ENCODE measurements at regions not wholly inside any gene's neighbourhood (a gene's known extent, or its start where the extent isn't known, plus 50 kb on each side); places are given as distances from the start of the nearest gene placed in this dataset.

DNA sequence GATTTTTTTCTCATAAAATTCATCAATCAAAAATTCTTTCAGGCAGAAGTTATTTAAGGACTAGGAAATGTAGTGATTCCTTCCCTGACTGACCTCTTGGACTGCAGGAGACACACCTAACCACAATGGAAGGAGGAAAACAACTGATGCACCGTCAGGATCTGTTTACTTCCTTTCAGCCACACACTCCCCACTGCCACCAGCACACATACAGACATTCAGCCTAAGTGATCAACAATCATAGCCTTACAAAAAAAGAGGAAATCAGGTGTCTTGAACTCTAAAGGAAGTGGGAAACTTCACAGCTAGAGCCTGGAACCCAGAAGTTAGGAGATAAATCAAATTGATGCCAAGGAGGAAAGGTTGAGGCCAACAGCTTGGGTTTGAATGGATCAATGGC, 213.5 kb upstream of the ACVR2A start:
- peaks cover 3% of the 10 kb centered on the region; the same call in 1 of the 2 replicates for H3K4me1 ChIP-seq (replicated peaks; ENCODE audit: insufficient read depth)
- ChIA-PET CTCF (no interaction called here), POLR2A (ENCODE audit: unreplicated experiment) (no interaction called here)
- intact Hi-C loops (cut with micrococcal nuclease; ENCODE audit: unreplicated experiment), result no loop called here
- BruUV-seq (replicated peaks), result no TSS peak
- no peak overlapping the region for H3K4me3 ChIP-seq
- H3K4me2 ChIP-seq, result no peak overlapping the region
- H3K27ac ChIP-seq, result no peak overlapping the region
- no peaks in the 10 kb centered on the region for H3K36me3 ChIP-seq (ENCODE audit: low read depth)
- no peaks in the 10 kb centered on the region for H3K9me3 ChIP-seq (ENCODE audit: insufficient read depth, low read depth)
- H3K9me2 ChIP-seq (ENCODE audit: insufficient read depth), result no peaks in the 10 kb centered on the region
- no peaks in the 10 kb centered on the region for H4K20me1 ChIP-seq (ENCODE audit: insufficient read depth)
- no peak for DNase-seq
- H2AFZ ChIP-seq, result no peak overlapping the region
- H3K79me2 ChIP-seq (ENCODE audit: low read depth), result no peaks in the 10 kb centered on the region
- H3F3A ChIP-seq (ENCODE audit: insufficient read depth, low read depth), result no peaks in the 10 kb centered on the region
- no peak for TF ChIP-seq EZH2 (IDR thresholded peaks at IDR 0.05; ENCODE audit: low read depth)
- TF ChIP-seq, protein P1, sequence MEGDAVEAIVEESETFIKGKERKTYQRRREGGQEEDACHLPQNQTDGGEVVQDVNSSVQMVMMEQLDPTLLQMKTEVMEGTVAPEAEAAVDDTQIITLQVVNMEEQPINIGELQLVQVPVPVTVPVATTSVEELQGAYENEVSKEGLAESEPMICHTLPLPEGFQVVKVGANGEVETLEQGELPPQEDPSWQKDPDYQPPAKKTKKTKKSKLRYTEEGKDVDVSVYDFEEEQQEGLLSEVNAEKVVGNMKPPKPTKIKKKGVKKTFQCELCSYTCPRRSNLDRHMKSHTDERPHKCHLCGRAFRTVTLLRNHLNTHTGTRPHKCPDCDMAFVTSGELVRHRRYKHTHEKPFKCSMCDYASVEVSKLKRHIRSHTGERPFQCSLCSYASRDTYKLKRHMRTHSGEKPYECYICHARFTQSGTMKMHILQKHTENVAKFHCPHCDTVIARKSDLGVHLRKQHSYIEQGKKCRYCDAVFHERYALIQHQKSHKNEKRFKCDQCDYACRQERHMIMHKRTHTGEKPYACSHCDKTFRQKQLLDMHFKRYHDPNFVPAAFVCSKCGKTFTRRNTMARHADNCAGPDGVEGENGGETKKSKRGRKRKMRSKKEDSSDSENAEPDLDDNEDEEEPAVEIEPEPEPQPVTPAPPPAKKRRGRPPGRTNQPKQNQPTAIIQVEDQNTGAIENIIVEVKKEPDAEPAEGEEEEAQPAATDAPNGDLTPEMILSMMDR (conservative IDR thresholded peaks at IDR 0.05), result no peak
- H3K27me3 ChIP-seq (ENCODE audit: insufficient read depth, low read depth), result no peaks in the 10 kb centered on the region

DNA sequence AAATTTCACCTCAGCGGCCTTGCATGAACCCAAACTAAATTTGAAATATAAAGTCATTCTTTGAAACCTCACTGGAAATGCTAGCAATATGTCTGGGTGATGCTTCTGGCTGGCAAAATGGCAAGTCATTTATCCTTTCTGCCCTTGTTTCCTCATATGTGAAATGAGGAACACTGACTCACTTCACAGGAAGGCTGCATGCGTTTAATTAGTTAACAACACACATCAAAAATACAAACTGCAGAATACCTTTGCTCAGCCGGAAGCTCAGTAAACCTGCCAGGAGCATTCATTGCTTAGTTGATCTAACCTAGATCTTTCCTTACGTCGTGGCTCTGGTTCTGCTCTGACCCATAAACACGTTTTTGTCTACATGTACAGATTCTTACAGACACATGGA, 214.2 kb upstream of the ACVR2A start:
- ChIA-PET CTCF (no interaction called here), POLR2A (ENCODE audit: unreplicated experiment) (no interaction called here)
- H3K36me3 ChIP-seq (ENCODE audit: low read depth), result no peaks in the 10 kb centered on the region
- no peak overlapping the region for H3K4me2 ChIP-seq
- no peak overlapping the region for H3K27ac ChIP-seq
- no peak overlapping the region for H2AFZ ChIP-seq
- no peak overlapping the region for H3K4me3 ChIP-seq
- no peaks in the 10 kb centered on the region for H3K9me3 ChIP-seq (ENCODE audit: insufficient read depth, low read depth)
- DNase-seq, result no peak
- TF ChIP-seq, protein P1 (conservative IDR thresholded peaks at IDR 0.05), result no peak
- no peak for TF ChIP-seq EZH2 (IDR thresholded peaks at IDR 0.05; ENCODE audit: low read depth)
- no peaks in the 10 kb centered on the region for H3K9me2 ChIP-seq (ENCODE audit: insufficient read depth)
- no peaks in the 10 kb centered on the region for H3F3A ChIP-seq (ENCODE audit: insufficient read depth, low read depth)
- no peaks in the 10 kb centered on the region for H3K27me3 ChIP-seq (ENCODE audit: insufficient read depth, low read depth)
- H4K20me1 ChIP-seq (ENCODE audit: insufficient read depth), result no peaks in the 10 kb centered on the region
- H3K4me1 ChIP-seq (replicated peaks; ENCODE audit: insufficient read depth), result no peaks in the 10 kb centered on the region
- intact Hi-C loops (cut with micrococcal nuclease; ENCODE audit: unreplicated experiment), result no loop called here
- no peaks in the 10 kb centered on the region for H3K79me2 ChIP-seq (ENCODE audit: low read depth)
- BruUV-seq (replicated peaks), result no TSS peak

DNA sequence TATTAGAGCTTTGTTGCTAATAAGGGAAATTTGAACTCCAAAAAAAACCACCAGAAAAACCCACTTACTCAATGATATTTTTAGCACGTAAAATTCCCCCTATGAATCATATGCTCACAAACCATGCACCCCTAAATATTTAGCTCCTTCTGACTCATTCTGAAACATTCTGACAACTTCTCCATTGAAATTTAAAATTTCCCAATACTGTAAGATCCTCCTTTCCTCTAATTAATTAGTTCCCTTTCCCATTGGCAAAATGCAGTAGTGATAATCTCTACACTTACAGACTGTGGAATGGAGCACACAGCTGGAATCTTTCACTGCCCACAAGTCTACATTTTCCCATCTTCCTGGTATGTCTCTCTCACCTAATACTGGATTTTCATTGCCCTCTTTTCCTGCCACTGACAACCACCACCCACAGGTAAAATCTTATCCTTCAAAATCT, 215.8 kb upstream of the ACVR2A start:
- no peaks in the 10 kb centered on the region for H3K9me3 ChIP-seq (ENCODE audit: insufficient read depth, low read depth)

More for the DNA sequence above, 215.8 kb upstream of the ACVR2A start:
- H2AFZ ChIP-seq, result no peak overlapping the region
- H4K20me1 ChIP-seq (ENCODE audit: insufficient read depth), result no peaks in the 10 kb centered on the region
- H3K36me3 ChIP-seq (ENCODE audit: low read depth), result no peaks in the 10 kb centered on the region
- no peaks in the 10 kb centered on the region for H3F3A ChIP-seq (ENCODE audit: insufficient read depth, low read depth)
- H3K9me2 ChIP-seq (ENCODE audit: insufficient read depth), result no peaks in the 10 kb centered on the region
- no peak overlapping the region for H3K4me2 ChIP-seq
- no TSS peak for BruUV-seq (replicated peaks)
- POLR2A ChIA-PET (ENCODE audit: unreplicated experiment), result no interaction called here
- DNase-seq, result no peak
- H3K27me3 ChIP-seq (ENCODE audit: insufficient read depth, low read depth), result no peaks in the 10 kb centered on the region
- no peak overlapping the region for H3K27ac ChIP-seq
- TF ChIP-seq, protein P1 (conservative IDR thresholded peaks at IDR 0.05), result no peak
- TF ChIP-seq EZH2 (IDR thresholded peaks at IDR 0.05; ENCODE audit: low read depth), result no peak
- no peaks in the 10 kb centered on the region for H3K4me1 ChIP-seq (replicated peaks; ENCODE audit: insufficient read depth)
- intact Hi-C loops (cut with micrococcal nuclease; ENCODE audit: unreplicated experiment), result no loop called here
- no peaks in the 10 kb centered on the region for H3K79me2 ChIP-seq (ENCODE audit: low read depth)
- CTCF ChIA-PET, result no interaction called here
- H3K4me3 ChIP-seq, result no peak overlapping the region
